ENCODE measurements at regions not wholly inside any gene's neighbourhood (a gene's known extent, or its start where the extent isn't known, plus 50 kb on each side); places are given as distances from the start of the nearest gene placed in this dataset.
"Not testable (repeated sequence)": the region's sequence is repeated elsewhere in the genome, so short reads cannot be mapped to it uniquely, and the experiment has no call there.

DNA sequence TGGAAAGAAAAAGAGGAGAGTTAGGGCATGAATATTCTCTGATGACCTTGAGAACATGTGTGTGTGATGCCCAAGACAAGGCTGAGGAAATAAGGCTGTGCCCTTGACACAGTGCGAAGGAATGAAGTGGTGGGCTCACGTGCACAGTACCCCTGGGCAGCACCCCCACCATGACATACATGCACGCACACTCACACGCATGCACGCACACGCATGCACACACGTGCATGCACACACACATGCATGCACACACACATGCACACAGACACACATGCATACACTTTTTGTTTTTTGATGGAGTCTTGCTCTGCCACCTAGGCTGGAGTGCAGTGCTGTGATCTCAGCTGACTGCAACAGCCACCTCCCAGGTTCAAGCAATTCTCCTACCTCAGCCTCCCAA is 118.1 kb downstream of the GATA3 start:
- Histone ChIP-seq H3K27ac (replicated peaks) (no peak overlapping the region), H3K27me3 (ENCODE audit: insufficient read depth, poor library complexity, severe bottlenecking) (no peaks in the 10 kb centered on the region), H3K4me3 (replicated peaks; ENCODE audit: insufficient read depth, low read length) (no peak overlapping the region)
- TF ChIP-seq, protein P1, sequence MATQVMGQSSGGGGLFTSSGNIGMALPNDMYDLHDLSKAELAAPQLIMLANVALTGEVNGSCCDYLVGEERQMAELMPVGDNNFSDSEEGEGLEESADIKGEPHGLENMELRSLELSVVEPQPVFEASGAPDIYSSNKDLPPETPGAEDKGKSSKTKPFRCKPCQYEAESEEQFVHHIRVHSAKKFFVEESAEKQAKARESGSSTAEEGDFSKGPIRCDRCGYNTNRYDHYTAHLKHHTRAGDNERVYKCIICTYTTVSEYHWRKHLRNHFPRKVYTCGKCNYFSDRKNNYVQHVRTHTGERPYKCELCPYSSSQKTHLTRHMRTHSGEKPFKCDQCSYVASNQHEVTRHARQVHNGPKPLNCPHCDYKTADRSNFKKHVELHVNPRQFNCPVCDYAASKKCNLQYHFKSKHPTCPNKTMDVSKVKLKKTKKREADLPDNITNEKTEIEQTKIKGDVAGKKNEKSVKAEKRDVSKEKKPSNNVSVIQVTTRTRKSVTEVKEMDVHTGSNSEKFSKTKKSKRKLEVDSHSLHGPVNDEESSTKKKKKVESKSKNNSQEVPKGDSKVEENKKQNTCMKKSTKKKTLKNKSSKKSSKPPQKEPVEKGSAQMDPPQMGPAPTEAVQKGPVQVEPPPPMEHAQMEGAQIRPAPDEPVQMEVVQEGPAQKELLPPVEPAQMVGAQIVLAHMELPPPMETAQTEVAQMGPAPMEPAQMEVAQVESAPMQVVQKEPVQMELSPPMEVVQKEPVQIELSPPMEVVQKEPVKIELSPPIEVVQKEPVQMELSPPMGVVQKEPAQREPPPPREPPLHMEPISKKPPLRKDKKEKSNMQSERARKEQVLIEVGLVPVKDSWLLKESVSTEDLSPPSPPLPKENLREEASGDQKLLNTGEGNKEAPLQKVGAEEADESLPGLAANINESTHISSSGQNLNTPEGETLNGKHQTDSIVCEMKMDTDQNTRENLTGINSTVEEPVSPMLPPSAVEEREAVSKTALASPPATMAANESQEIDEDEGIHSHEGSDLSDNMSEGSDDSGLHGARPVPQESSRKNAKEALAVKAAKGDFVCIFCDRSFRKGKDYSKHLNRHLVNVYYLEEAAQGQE (IDR thresholded peaks at IDR 0.05; ENCODE audit: insufficient replicate concordance, low read depth) = no peak
- TF ChIP-seq SPI1 (IDR thresholded peaks at IDR 0.05; ENCODE audit: borderline replicate concordance, low read depth) (no peak), POLR2AphosphoS5 (IDR thresholded peaks at IDR 0.05; ENCODE audit: low read depth) (no peak)
- no peak for DNase-seq (ENCODE audit: low read depth in 1 of 2, low spot score in 1 of 2)

GRCh38 chr10:8173243-8173865 is 118.9 kb downstream of the GATA3 start:
- TF ChIP-seq SPI1 (IDR thresholded peaks at IDR 0.05; ENCODE audit: borderline replicate concordance, low read depth) = no peak
- no peak for TF ChIP-seq CTCF (IDR thresholded peaks at IDR 0.05; ENCODE audit: insufficient read depth, low read length)
- Histone ChIP-seq H3K27ac (replicated peaks) (no peak overlapping the region), H3K27me3 (ENCODE audit: insufficient read depth, poor library complexity, severe bottlenecking) (no peaks in the 10 kb centered on the region), H3K4me3 (replicated peaks; ENCODE audit: insufficient read depth, low read length) (no peak overlapping the region)
- DNase-seq (ENCODE audit: low read depth in 1 of 2, low spot score in 1 of 2) = no peak

DNA sequence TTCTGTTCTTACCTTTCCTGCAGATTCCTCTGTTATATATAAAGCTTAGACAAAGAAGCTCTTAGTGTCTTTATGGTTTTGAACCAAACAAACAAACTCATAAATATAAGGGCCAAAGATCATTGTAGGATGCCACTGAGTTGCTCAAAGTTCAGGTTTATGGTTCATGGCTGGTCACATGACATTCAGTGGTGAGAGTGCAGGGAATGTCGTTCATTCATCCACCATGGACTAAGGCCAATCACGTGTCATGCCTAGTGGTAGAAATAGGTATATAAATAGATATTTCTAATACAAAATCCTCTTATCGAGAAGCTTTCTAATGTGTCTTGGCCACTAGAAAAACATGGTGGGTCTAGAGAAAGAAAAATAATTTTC is 119.4 kb downstream of the GATA3 start:
- no peak for DNase-seq (ENCODE audit: low read depth in 1 of 2, low spot score in 1 of 2)
- Histone ChIP-seq H3K27me3 (ENCODE audit: insufficient read depth, poor library complexity, severe bottlenecking) (no peaks in the 10 kb centered on the region), H3K27ac (replicated peaks) (no peak overlapping the region), H3K4me3 (replicated peaks; ENCODE audit: insufficient read depth, low read length) (no peak overlapping the region)
- no peak for TF ChIP-seq SPI1 (IDR thresholded peaks at IDR 0.05; ENCODE audit: borderline replicate concordance, low read depth)
- no peak for TF ChIP-seq POLR2AphosphoS5 (IDR thresholded peaks at IDR 0.05; ENCODE audit: low read depth)
- no peak for TF ChIP-seq GABPA (IDR thresholded peaks at IDR 0.05; ENCODE audit: low read depth)
- no peak for TF ChIP-seq CTCF (IDR thresholded peaks at IDR 0.05; ENCODE audit: insufficient read depth, low read length)
- TF ChIP-seq, protein P1 (IDR thresholded peaks at IDR 0.05; ENCODE audit: insufficient replicate concordance, low read depth) = no peak

GRCh38 chr10:8174762-8175161 is 120.3 kb downstream of the GATA3 start:
- H3K4me3 ChIP-seq (replicated peaks; ENCODE audit: insufficient read depth, low read length) = no peak overlapping the region
- no peak overlapping the region for H3K27ac ChIP-seq (replicated peaks)
- TF ChIP-seq SPI1 (IDR thresholded peaks at IDR 0.05; ENCODE audit: borderline replicate concordance, low read depth) = no peak
- TF ChIP-seq GABPA (IDR thresholded peaks at IDR 0.05; ENCODE audit: low read depth) = no peak
- H3K27me3 ChIP-seq (ENCODE audit: insufficient read depth, poor library complexity, severe bottlenecking) = no peaks in the 10 kb centered on the region
- DNase-seq (ENCODE audit: low read depth in 1 of 2, low spot score in 1 of 2) = no peak

- not testable (repeated sequence) for DNase-seq (ENCODE audit: low read depth in 1 of 2, low spot score in 1 of 2); H3K27ac ChIP-seq (replicated peaks); H3K4me3 ChIP-seq (replicated peaks; ENCODE audit: insufficient read depth, low read length); H3K27me3 ChIP-seq (ENCODE audit: insufficient read depth, poor library complexity, severe bottlenecking)
Measured at GRCh38 chr10:8177526-8177925, 123.0 kb downstream of the GATA3 start.

DNA sequence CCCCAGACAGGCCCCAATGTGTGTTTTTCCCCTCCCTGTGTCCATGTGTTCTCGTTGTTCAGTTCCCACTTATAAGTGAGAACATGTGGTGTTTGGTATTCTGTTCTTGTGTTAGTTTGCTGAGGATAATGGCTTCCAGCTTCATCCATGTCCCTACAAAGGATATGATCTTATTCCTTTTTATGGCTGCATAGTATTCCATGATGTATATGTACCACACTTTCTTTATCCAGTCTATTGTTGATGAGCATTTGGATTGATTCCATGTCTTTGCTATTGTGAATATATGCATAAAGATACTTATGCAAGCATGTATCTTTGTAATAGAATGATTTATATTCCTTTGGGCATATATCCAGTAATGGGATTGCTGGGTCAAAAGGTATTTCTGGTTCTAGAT is 125.3 kb downstream of the GATA3 start:
- H3K4me3 ChIP-seq (replicated peaks; ENCODE audit: insufficient read depth, low read length); DNase-seq (ENCODE audit: low read depth in 1 of 2, low spot score in 1 of 2); H3K27ac ChIP-seq (replicated peaks); H3K27me3 ChIP-seq (ENCODE audit: insufficient read depth, poor library complexity, severe bottlenecking): not testable (repeated sequence)

Data from HL-60 (cell line).